CD4-positive, alpha-beta memory T cell (primary cell): ENCODE measurements at regions not wholly inside any gene's neighbourhood (a gene's known extent, or its start where the extent isn't known, plus 50 kb on each side); places are given as distances from the start of the nearest gene placed in this dataset.
"Not testable (repeated sequence)": the region's sequence is repeated elsewhere in the genome, so short reads cannot be mapped to it uniquely, and the experiment has no call there.

Experiments used
- CTCF ChIA-PET: fragments of 350-600 bp; sonication (Branson Sonifier 250); formaldehyde crosslinking; loops from one replicate; lab custom pipeline; 2021; ENCODE audit warnings: inconsistent platforms; ENCODE audit not compliant: partially characterized antibody; lab: Charles Lee
- POLR2A ChIA-PET: fragments of 350-600 bp; sonication (Branson Sonifier 250); formaldehyde crosslinking; loops from one replicate; lab custom pipeline; 2021; ENCODE audit not compliant: partially characterized antibody; lab: Charles Lee
- DNase-seq, 5 donors: peaks; one replicate each; pipeline versions ENCODE4 v3.0.0 to v3.0.0-alpha.2; 2020 to 2022; ENCODE audit warnings: mixed read lengths in 1 of 5
- H3K27ac ChIP-seq: one replicate; pipeline ENCODE4 v1.7.0; 2013; ENCODE audit warnings: low read depth, low read length
- H3K27me3 ChIP-seq: 2 replicates; pipeline ENCODE4 v1.7.0; 2013; ENCODE audit warnings: mild to moderate bottlenecking, low read length, moderate library complexity; ENCODE audit not compliant: insufficient read depth
- H3K36me3 ChIP-seq: 2 replicates; pipeline ENCODE4 v1.7.0; 2013; ENCODE audit warnings: mild to moderate bottlenecking, low read length, moderate library complexity; ENCODE audit not compliant: insufficient read depth
- H3K4me1 ChIP-seq: 2 replicates; pipeline ENCODE4 v1.7.0; 2013; ENCODE audit warnings: mild to moderate bottlenecking, low read length, moderate library complexity; ENCODE audit not compliant: insufficient read depth
- H3K4me3 ChIP-seq, 2 donors: one replicate each; pipeline ENCODE4 v1.7.0; 2013; ENCODE audit warnings: low read length in 2 of 2, mild to moderate bottlenecking in 1 of 2
- H3K9me3 ChIP-seq, 2 donors: one replicate each; pipeline ENCODE4 v1.7.0; 2013; ENCODE audit warnings: low read length in 2 of 2, control low read depth in 1 of 2; ENCODE audit not compliant: control insufficient read depth in 1 of 2
- H3K27ac Mint-ChIP-seq, 7 donors: one replicate each; pipeline ENCODE4 v1.8.0; 2020 to 2021; ENCODE audit warnings: mixed read lengths in 7 of 7, mild to moderate bottlenecking in 6 of 7, inconsistent platforms in 3 of 7, moderate library complexity in 3 of 7
- H3K27me3 Mint-ChIP-seq, 2 donors: one replicate each; pipeline ENCODE4 v1.8.0; 2020 to 2021; ENCODE audit warnings: mixed read lengths in 2 of 2
- H3K36me3 Mint-ChIP-seq, 2 donors: one replicate each; pipeline ENCODE4 v1.8.0; 2020 to 2021; ENCODE audit warnings: mixed read lengths in 2 of 2, inconsistent platforms in 1 of 2, mild to moderate bottlenecking in 1 of 2
- H3K4me1 Mint-ChIP-seq, 4 donors: one replicate each; pipeline ENCODE4 v1.8.0; 2020 to 2021; ENCODE audit warnings: mixed read lengths in 4 of 4, mild to moderate bottlenecking in 1 of 4
- H3K4me3 Mint-ChIP-seq, 8 donors: one replicate each; pipeline ENCODE4 v1.8.0; 2020 to 2021; ENCODE audit warnings: mixed read lengths in 8 of 8, mild to moderate bottlenecking in 7 of 8, moderate library complexity in 6 of 8, inconsistent platforms in 3 of 8
- H3K9me3 Mint-ChIP-seq, 8 donors: one replicate each; pipeline ENCODE4 v1.8.0; 2020 to 2021; ENCODE audit warnings: mixed read lengths in 8 of 8, mild to moderate bottlenecking in 5 of 8, inconsistent platforms in 3 of 8, moderate library complexity in 1 of 8
- intact Hi-C: fragments of 100-400 bp; cut with micrococcal nuclease; formaldehyde crosslinking; loops from one replicate; pipeline ENCODE4 v1.15.1; 2023

DNA sequence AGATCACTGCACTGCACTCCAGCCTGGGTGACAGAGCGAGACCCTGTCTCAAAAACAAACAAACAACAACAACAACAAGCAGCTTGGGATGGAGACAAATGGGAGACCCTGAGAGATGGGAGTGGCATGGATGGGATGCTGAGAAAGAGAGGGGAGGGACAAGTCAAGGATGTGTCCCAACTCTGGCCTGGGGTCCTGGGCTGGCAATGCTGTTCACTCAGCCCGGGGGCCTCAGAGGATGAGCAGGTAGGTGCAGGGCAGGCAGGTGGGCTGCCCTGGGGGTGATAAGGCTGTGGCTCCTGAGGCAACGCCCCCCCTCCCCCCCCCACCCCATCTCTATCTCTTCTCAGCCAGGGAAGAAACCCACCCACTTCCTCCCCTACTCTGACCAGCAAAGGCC, 123.0 kb downstream of the LHX2 start:
- Mint-ChIP-seq H3K27ac (no peak overlapping the region), H3K9me3 (no peaks in the 10 kb centered on the region), H3K36me3 (no peaks in the 10 kb centered on the region), H3K4me1 (peaks cover 0 to 2% (median under 1%) of the 10 kb centered on the region in 4 donors), H3K4me3 (no peak overlapping the region), H3K27me3 (no peaks in the 10 kb centered on the region)
- Histone ChIP-seq H3K36me3 (no peaks in the 10 kb centered on the region), H3K4me1 (no peaks in the 10 kb centered on the region), H3K27ac (no peak overlapping the region), H3K27me3 (no peaks in the 10 kb centered on the region), H3K4me3 (no peak overlapping the region), H3K9me3 (no peaks in the 10 kb centered on the region)
- DNase-seq, result no peak
- intact Hi-C loops, result no loop called here
- POLR2A ChIA-PET, result no interaction called here
- CTCF ChIA-PET, result interaction anchor here (0.7 kb wide), 1 partner anchor 80 kb away, joined by 3 read pairs; no protein-coding TSS in a partner anchor

GRCh38 chr9:124135813-124136365, 121.9 kb upstream of the NEK6 start:
- no peak overlapping the region for H3K27ac Mint-ChIP-seq

GRCh38 chr9:124137009-124137943, 120.5 kb upstream of the NEK6 start:
- H3K4me1 ChIP-seq, result no peaks in the 10 kb centered on the region
- H3K27ac ChIP-seq, result no peak overlapping the region
- CTCF ChIA-PET, result no interaction called here

More at GRCh38 chr9:124135813-124136365, 121.9 kb upstream of the NEK6 start:
- no peak overlapping the region for H3K4me3 ChIP-seq
- DNase-seq, result no peak
- H3K4me1 Mint-ChIP-seq, result peaks cover 0 to 2% (median under 1%) of the 10 kb centered on the region in 4 donors
- H3K36me3 ChIP-seq, result no peaks in the 10 kb centered on the region
- no peaks in the 10 kb centered on the region for H3K4me1 ChIP-seq
- H3K9me3 Mint-ChIP-seq, result no peaks in the 10 kb centered on the region
- H3K4me3 Mint-ChIP-seq, result no peak overlapping the region
- CTCF ChIA-PET, result no interaction called here
- H3K27me3 Mint-ChIP-seq, result no peaks in the 10 kb centered on the region
- no peak overlapping the region for H3K27ac ChIP-seq
- no peaks in the 10 kb centered on the region for H3K36me3 Mint-ChIP-seq
- H3K9me3 ChIP-seq, result no peaks in the 10 kb centered on the region
- no peaks in the 10 kb centered on the region for H3K27me3 ChIP-seq
- intact Hi-C loops, result no loop called here
- POLR2A ChIA-PET, result no interaction called here

GRCh38 chr9:124137944-124138335, 119.8 kb upstream of the NEK6 start:
- H3K9me3 ChIP-seq, result no peaks in the 10 kb centered on the region
- intact Hi-C loops, result no loop called here
- ChIA-PET CTCF (no interaction called here), POLR2A (no interaction called here)
- H3K4me3 Mint-ChIP-seq, result no peak overlapping the region
- peaks cover 0 to 2% (median under 1%) of the 10 kb centered on the region in 4 donors for H3K4me1 Mint-ChIP-seq
- no peak overlapping the region for H3K27ac Mint-ChIP-seq
- no peaks in the 10 kb centered on the region for H3K4me1 ChIP-seq
- no peaks in the 10 kb centered on the region for H3K27me3 ChIP-seq
- H3K4me3 ChIP-seq, result no peak overlapping the region
- no peaks in the 10 kb centered on the region for H3K36me3 Mint-ChIP-seq
- no peak for DNase-seq
- no peaks in the 10 kb centered on the region for H3K27me3 Mint-ChIP-seq
- H3K36me3 ChIP-seq, result no peaks in the 10 kb centered on the region
- no peak overlapping the region for H3K27ac ChIP-seq
- no peaks in the 10 kb centered on the region for H3K9me3 Mint-ChIP-seq

More at GRCh38 chr9:124137009-124137943, 120.5 kb upstream of the NEK6 start:
- no peaks in the 10 kb centered on the region for H3K9me3 ChIP-seq
- H3K36me3 ChIP-seq, result no peaks in the 10 kb centered on the region
- intact Hi-C loops, result no loop called here
- H3K4me3 Mint-ChIP-seq, result no peak overlapping the region
- H3K36me3 Mint-ChIP-seq, result no peaks in the 10 kb centered on the region
- POLR2A ChIA-PET, result no interaction called here
- no peaks in the 10 kb centered on the region for H3K27me3 Mint-ChIP-seq
- no peak for DNase-seq
- H3K27ac Mint-ChIP-seq, result peak overlapping the region in 1 of 7 donors; percentile 65
- no peaks in the 10 kb centered on the region for H3K27me3 ChIP-seq
- H3K4me1 Mint-ChIP-seq, result peaks cover 0 to 2% (median under 1%) of the 10 kb centered on the region in 4 donors
- H3K4me3 ChIP-seq, result no peak overlapping the region
- no peaks in the 10 kb centered on the region for H3K9me3 Mint-ChIP-seq

DNA sequence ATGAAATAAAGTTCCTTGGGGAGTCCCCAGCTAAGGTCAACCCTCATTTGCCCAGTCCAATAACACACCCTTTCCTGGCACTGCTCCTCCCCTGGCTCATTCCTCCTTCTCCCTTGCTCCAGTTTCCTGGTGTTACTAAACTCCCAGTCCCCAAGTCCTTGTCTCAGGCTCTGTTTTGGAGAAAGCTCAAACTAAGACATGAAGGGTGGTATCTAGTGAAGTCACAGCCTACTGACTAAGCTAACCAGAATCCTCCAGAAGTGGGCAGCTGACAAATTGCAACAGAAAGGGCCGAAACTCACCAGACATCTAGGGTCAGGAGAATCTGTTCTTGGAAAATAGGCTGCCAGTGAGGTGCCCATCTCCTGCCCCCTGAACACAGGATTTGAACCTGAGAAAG, 118.7 kb upstream of the NEK6 start:
- Mint-ChIP-seq H3K9me3 (no peaks in the 10 kb centered on the region), H3K36me3 (no peaks in the 10 kb centered on the region), H3K4me3 (no peak overlapping the region), H3K27ac (peak overlapping the region in 1 of 7 donors; percentile 30), H3K4me1 (no peaks in the 10 kb centered on the region), H3K27me3 (no peaks in the 10 kb centered on the region)
- H3K4me1 ChIP-seq, result no peaks in the 10 kb centered on the region
- DNase-seq, result no peak
- intact Hi-C loops, result no loop called here
- POLR2A ChIA-PET, result no interaction called here
- no peaks in the 10 kb centered on the region for H3K36me3 ChIP-seq
- H3K9me3 ChIP-seq, result no peaks in the 10 kb centered on the region
- CTCF ChIA-PET, result no interaction called here
- H3K27me3 ChIP-seq, result no peaks in the 10 kb centered on the region
- H3K4me3 ChIP-seq, result no peak overlapping the region
- H3K27ac ChIP-seq, result no peak overlapping the region

- ChIA-PET CTCF (no interaction called here), POLR2A (no interaction called here)
- Histone ChIP-seq H3K27me3 (no peaks in the 10 kb centered on the region), H3K9me3 (no peaks in the 10 kb centered on the region), H3K4me3 (no peak overlapping the region), H3K4me1 (no peaks in the 10 kb centered on the region), H3K36me3 (no peaks in the 10 kb centered on the region), H3K27ac (no peak overlapping the region)
- intact Hi-C loops, result no loop called here
- Mint-ChIP-seq H3K27ac (no peak overlapping the region), H3K27me3 (no peaks in the 10 kb centered on the region), H3K4me1 (peaks cover 0 to 2% (median 0%) of the 10 kb centered on the region in 4 donors), H3K9me3 (no peaks in the 10 kb centered on the region), H3K36me3 (no peaks in the 10 kb centered on the region), H3K4me3 (no peak overlapping the region)
- no peak for DNase-seq
These were observed 116.7 kb upstream of the NEK6 start for GRCh38 chr9:124140941-124141568.

GRCh38 chr9:124144561-124145123, 113.1 kb upstream of the NEK6 start:
- H3K27ac Mint-ChIP-seq, H3K4me1 ChIP-seq, H3K9me3 ChIP-seq, POLR2A ChIA-PET, CTCF ChIA-PET, H3K36me3 Mint-ChIP-seq, H3K36me3 ChIP-seq, intact Hi-C loops, H3K27ac ChIP-seq, H3K27me3 Mint-ChIP-seq, H3K27me3 ChIP-seq, H3K4me3 ChIP-seq, DNase-seq, H3K4me1 Mint-ChIP-seq, H3K4me3 Mint-ChIP-seq, H3K9me3 Mint-ChIP-seq: not testable (repeated sequence)
